ENCODE measurements at regions not wholly inside any gene's neighbourhood (a gene's known extent, or its start where the extent isn't known, plus 50 kb on each side); places are given as distances from the start of the nearest gene placed in this dataset.

GRCh38 chr1:208841436-208841835, 597.3 kb upstream of the PLXNA2 start:
- no peak for DNase-seq
- peaks cover 0 to 3% (median 1%) of the 10 kb centered on the region in 3 donors for H3K27me3 Mint-ChIP-seq (ENCODE audit: low read depth in 3 of 3)
- Histone ChIP-seq H3K27me3 (ENCODE audit: control insufficient read depth in 2 of 2, insufficient read depth in 2 of 2, low read length in 2 of 2) (no peaks in the 10 kb centered on the region), H2AFZ (ENCODE audit: insufficient read depth, low read depth, low read length, poor library complexity, severe bottlenecking) (no peak overlapping the region), H3K4me2 (replicated peaks; ENCODE audit: extremely low read depth, low read length, poor library complexity, severe bottlenecking) (no peak overlapping the region), H3K4me1 (ENCODE audit: control insufficient read depth in 1 of 2, insufficient read depth in 2 of 2, low read length in 2 of 2) (no peaks in the 10 kb centered on the region), H4K20me1 (ENCODE audit: insufficient read depth, low read length) (no peaks in the 10 kb centered on the region), H3K79me2 (ENCODE audit: insufficient read depth, low read length) (no peaks in the 10 kb centered on the region), H3K4me3 (replicated peaks in 1 of 3; ENCODE audit: low read depth in 2 of 3, low read length in 3 of 3) (no peak overlapping the region), H3K36me3 (replicated peaks in 1 of 2; ENCODE audit: control insufficient read depth in 1 of 2, insufficient read depth in 2 of 2, low read length in 2 of 2) (no peaks in the 10 kb centered on the region), H3K9ac (ENCODE audit: insufficient read depth, low read length, poor library complexity, severe bottlenecking) (no peak overlapping the region), H3K27ac (ENCODE audit: low read depth in 1 of 2, low read length in 2 of 2) (no peak overlapping the region), H3K9me3 (replicated peaks in 1 of 2; ENCODE audit: control insufficient read depth in 1 of 2, insufficient read depth in 1 of 2, low read length in 2 of 2) (peaks cover 0 to 4% of the 10 kb centered on the region in 2 donors)
- H3K36me3 Mint-ChIP-seq = no peaks in the 10 kb centered on the region
- 90% methylated on average over 6 of the region's 10 CpGs for WGBS (ENCODE audit: insufficient coverage)
- no peak overlapping the region for H3K27ac Mint-ChIP-seq
- intact Hi-C loops (cut with micrococcal nuclease) = no loop called here
- no peak overlapping the region for H3K4me3 Mint-ChIP-seq
- no peaks in the 10 kb centered on the region for H3K4me1 Mint-ChIP-seq
- no peak for TF ChIP-seq CTCF (IDR thresholded peaks at IDR 0.05)
- H3K9me3 Mint-ChIP-seq = peaks cover 2 to 17% (median 6%) of the 10 kb centered on the region in 7 donors

GRCh38 chr1:208842451-208842850, 598.3 kb upstream of the PLXNA2 start:
- Histone ChIP-seq H3K9me3 (replicated peaks in 1 of 2; ENCODE audit: control insufficient read depth in 1 of 2, insufficient read depth in 1 of 2, low read length in 2 of 2) (peaks cover 0 to 4% of the 10 kb centered on the region in 2 donors), H3K4me1 (ENCODE audit: control insufficient read depth in 1 of 2, insufficient read depth in 2 of 2, low read length in 2 of 2) (no peaks in the 10 kb centered on the region), H3K27me3 (ENCODE audit: control insufficient read depth in 2 of 2, insufficient read depth in 2 of 2, low read length in 2 of 2) (no peaks in the 10 kb centered on the region), H2AFZ (ENCODE audit: insufficient read depth, low read depth, low read length, poor library complexity, severe bottlenecking) (no peak overlapping the region), H3K9ac (ENCODE audit: insufficient read depth, low read length, poor library complexity, severe bottlenecking) (no peak overlapping the region), H3K79me2 (ENCODE audit: insufficient read depth, low read length) (no peaks in the 10 kb centered on the region), H3K4me2 (replicated peaks; ENCODE audit: extremely low read depth, low read length, poor library complexity, severe bottlenecking) (no peak overlapping the region), H3K4me3 (replicated peaks in 1 of 3; ENCODE audit: low read depth in 2 of 3, low read length in 3 of 3) (no peak overlapping the region), H3K27ac (ENCODE audit: low read depth in 1 of 2, low read length in 2 of 2) (no peak overlapping the region), H3K36me3 (replicated peaks in 1 of 2; ENCODE audit: control insufficient read depth in 1 of 2, insufficient read depth in 2 of 2, low read length in 2 of 2) (no peaks in the 10 kb centered on the region), H4K20me1 (ENCODE audit: insufficient read depth, low read length) (no peaks in the 10 kb centered on the region)
- no peaks in the 10 kb centered on the region for H3K36me3 Mint-ChIP-seq
- no peak for TF ChIP-seq CTCF (IDR thresholded peaks at IDR 0.05)
- WGBS (ENCODE audit: insufficient coverage) = 100% methylated on average over 1 of the region's 3 CpGs
- no peak for DNase-seq
- H3K27me3 Mint-ChIP-seq (ENCODE audit: low read depth in 3 of 3) = peaks cover 0 to 3% (median 1%) of the 10 kb centered on the region in 3 donors
- H3K4me1 Mint-ChIP-seq = no peaks in the 10 kb centered on the region
- H3K27ac Mint-ChIP-seq = no peak overlapping the region
- intact Hi-C loops (cut with micrococcal nuclease) = no loop called here
- peaks cover 2 to 16% (median 9%) of the 10 kb centered on the region in 7 donors for H3K9me3 Mint-ChIP-seq
- H3K4me3 Mint-ChIP-seq = no peak overlapping the region
